ENCODE measurements at regions not wholly inside any gene's neighbourhood (a gene's known extent, or its start where the extent isn't known, plus 50 kb on each side); places are given as distances from the start of the nearest gene placed in this dataset.

GRCh38 chr14:106826833-106827369 lies 1300.5 kb downstream of the TMEM121 start:
- no peak for TF ChIP-seq CTCF (IDR thresholded peaks at IDR 0.05)
- H3K4me1 Mint-ChIP-seq: no peaks in the 10 kb centered on the region
- H3K27ac Mint-ChIP-seq: no peak overlapping the region
- no peak for DNase-seq
- peaks cover 5% of the 10 kb centered on the region for H3K27me3 Mint-ChIP-seq (ENCODE audit: low read depth, poor library complexity)
- peaks cover 81% of the 10 kb centered on the region for H3K9me3 Mint-ChIP-seq
- H3K4me3 Mint-ChIP-seq: no peak overlapping the region
- no peaks in the 10 kb centered on the region for H3K36me3 Mint-ChIP-seq (ENCODE audit: low read depth)

- no peak overlapping the region for H3K27ac Mint-ChIP-seq
- H3K4me3 Mint-ChIP-seq: no peak overlapping the region
- DNase-seq: peak; percentile 4
- H3K9me3 Mint-ChIP-seq: peaks cover 81% of the 10 kb centered on the region
- H3K36me3 Mint-ChIP-seq (ENCODE audit: low read depth): no peaks in the 10 kb centered on the region
- TF ChIP-seq CTCF (IDR thresholded peaks at IDR 0.05): no peak
- H3K27me3 Mint-ChIP-seq (ENCODE audit: low read depth, poor library complexity): peaks cover 2% of the 10 kb centered on the region
- no peaks in the 10 kb centered on the region for H3K4me1 Mint-ChIP-seq
These were observed 1304.9 kb downstream of the TMEM121 start for GRCh38 chr14:106831322-106831720.

GRCh38 chr14:106837870-106838269 lies 1311.5 kb downstream of the TMEM121 start:
- no peak overlapping the region for H3K4me3 Mint-ChIP-seq
- H3K27me3 Mint-ChIP-seq (ENCODE audit: low read depth, poor library complexity): no peaks in the 10 kb centered on the region
- H3K9me3 Mint-ChIP-seq: peaks cover 97% of the 10 kb centered on the region
- no peaks in the 10 kb centered on the region for H3K4me1 Mint-ChIP-seq
- H3K36me3 Mint-ChIP-seq (ENCODE audit: low read depth): no peaks in the 10 kb centered on the region
- no peak for DNase-seq
- no peak for TF ChIP-seq CTCF (IDR thresholded peaks at IDR 0.05)
- H3K27ac Mint-ChIP-seq: no peak overlapping the region

GRCh38 chr14:106838991-106839769 lies 1312.8 kb downstream of the TMEM121 start:
- Mint-ChIP-seq H3K4me1 (no peaks in the 10 kb centered on the region), H3K36me3 (ENCODE audit: low read depth) (no peaks in the 10 kb centered on the region), H3K9me3 (peaks cover 98% of the 10 kb centered on the region), H3K4me3 (no peak overlapping the region), H3K27me3 (ENCODE audit: low read depth, poor library complexity) (no peaks in the 10 kb centered on the region), H3K27ac (no peak overlapping the region)
- DNase-seq: no peak
- TF ChIP-seq CTCF (IDR thresholded peaks at IDR 0.05): no peak

GRCh38 chr14:106840258-106840657 lies 1313.9 kb downstream of the TMEM121 start:
- TF ChIP-seq CTCF (IDR thresholded peaks at IDR 0.05): no peak
- H3K9me3 Mint-ChIP-seq: peaks cover 98% of the 10 kb centered on the region
- H3K4me3 Mint-ChIP-seq: no peak overlapping the region
- H3K36me3 Mint-ChIP-seq (ENCODE audit: low read depth): no peaks in the 10 kb centered on the region
- no peak overlapping the region for H3K27ac Mint-ChIP-seq
- H3K27me3 Mint-ChIP-seq (ENCODE audit: low read depth, poor library complexity): no peaks in the 10 kb centered on the region
- H3K4me1 Mint-ChIP-seq: no peaks in the 10 kb centered on the region
- no peak for DNase-seq

- Mint-ChIP-seq H3K9me3 (peaks cover 98% of the 10 kb centered on the region), H3K4me1 (no peaks in the 10 kb centered on the region), H3K36me3 (ENCODE audit: low read depth) (no peaks in the 10 kb centered on the region), H3K27ac (no peak overlapping the region), H3K4me3 (no peak overlapping the region), H3K27me3 (ENCODE audit: low read depth, poor library complexity) (no peaks in the 10 kb centered on the region)
- no peak for DNase-seq
- TF ChIP-seq CTCF (IDR thresholded peaks at IDR 0.05): no peak
These were observed 1314.6 kb downstream of the TMEM121 start for GRCh38 chr14:106840991-106841390.
